T-helper 1 cell (primary cell): ENCODE measurements at regions not wholly inside any gene's neighbourhood (a gene's known extent, or its start where the extent isn't known, plus 50 kb on each side); places are given as distances from the start of the nearest gene placed in this dataset.
"Not testable (repeated sequence)": the region's sequence is repeated elsewhere in the genome, so short reads cannot be mapped to it uniquely, and the experiment has no call there.

ENCODE experiments used
- DNase-seq, 5 donors: peaks; one replicate each; pipeline ENCODE4 v3.0.0-alpha.2; 2012 to 2020

DNA sequence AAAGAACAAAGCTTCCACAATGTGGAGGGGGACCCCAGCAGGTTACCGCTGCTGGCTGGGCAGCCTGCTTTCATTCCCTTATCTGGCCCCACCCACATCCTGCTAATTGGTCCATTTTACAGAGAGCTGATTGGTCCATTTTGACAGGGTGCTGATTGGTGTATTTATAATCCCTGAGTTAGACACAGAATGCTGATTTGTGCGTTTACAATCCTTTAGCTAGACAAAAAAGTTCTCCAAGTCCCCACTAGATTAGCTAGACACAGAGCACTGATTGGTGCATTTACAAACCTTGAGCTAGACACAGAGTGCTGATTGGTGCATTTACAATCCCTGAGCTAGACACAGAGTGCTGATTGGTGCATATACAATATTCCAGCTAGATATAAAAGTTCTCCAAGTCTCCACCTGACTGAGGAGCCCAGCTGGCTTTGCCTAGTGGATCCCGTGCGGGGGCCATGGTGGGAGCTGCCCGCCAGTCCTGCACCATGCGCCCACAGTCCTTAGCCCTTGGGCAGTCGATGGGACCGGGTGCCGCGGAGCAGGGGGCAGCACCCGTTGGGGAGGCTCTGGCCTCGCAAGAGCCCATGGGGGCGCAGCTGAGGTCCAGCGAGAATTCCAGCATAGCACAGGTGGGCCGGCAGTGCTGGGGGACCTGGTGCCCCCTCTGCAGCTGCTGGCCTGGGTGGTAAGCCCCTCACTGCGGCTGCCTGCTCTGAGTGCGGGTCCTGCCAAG, 88.8 kb upstream of the MYLIP start:
- not testable (repeated sequence) for DNase-seq

- no peak for DNase-seq
These were observed 89.9 kb upstream of the MYLIP start for GRCh38 chr6:16038938-16039337.

GRCh38 chr6:16035488-16036080, 93.3 kb upstream of the MYLIP start:
- no peak for DNase-seq

DNA sequence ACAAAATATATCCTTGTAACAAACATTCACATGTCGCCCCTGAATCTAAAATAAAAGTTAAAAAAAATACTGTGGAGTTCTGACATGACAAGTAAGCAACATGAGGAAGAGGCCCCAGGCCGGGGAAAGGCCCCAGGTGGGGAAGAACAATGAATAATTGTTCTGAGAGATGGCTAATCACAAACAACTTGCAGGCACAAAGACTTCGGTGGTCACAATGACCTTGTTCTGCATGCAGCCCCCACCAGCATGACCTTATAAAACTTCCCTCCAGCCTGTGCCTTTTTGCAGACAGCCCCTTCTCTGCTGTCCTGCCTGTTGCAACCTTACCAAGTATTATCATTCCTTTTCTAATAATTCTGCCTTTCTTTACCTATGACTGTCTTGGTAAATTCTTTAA, 95.7 kb upstream of the MYLIP start:
- no peak for DNase-seq

DNA sequence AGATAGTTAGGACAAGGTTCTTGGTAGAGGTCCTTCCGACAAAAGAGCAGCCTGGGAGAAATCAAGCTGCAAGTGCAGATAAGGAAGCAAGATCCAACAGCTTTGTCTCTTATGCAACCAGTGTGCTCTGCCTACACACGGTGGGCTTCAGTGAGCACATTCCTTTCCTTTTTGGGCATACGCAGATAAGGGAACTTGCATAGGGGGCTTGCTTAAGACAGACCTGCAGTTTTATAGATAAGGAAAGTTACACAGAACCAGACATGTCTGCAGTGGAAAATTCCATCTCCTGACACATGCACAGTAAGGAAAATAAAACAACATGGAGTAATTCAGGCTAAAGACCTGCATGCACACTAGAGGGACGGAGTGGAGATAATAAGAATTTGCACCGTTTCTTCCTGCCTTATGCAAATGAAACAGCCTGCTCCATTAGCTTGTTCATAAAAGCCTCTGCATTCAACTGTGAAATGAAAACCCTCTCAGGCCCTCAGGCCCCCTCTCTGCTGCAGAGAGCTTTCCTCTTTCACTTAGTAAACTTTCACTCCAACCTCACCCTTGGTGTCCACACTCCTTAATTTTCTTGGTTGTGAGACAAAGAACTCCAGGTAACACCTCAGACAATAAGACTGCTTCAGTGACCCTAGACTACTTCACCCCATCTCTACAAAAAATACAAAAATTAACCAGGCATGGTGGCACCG, 97.5 kb upstream of the MYLIP start:
- no peak for DNase-seq

DNA sequence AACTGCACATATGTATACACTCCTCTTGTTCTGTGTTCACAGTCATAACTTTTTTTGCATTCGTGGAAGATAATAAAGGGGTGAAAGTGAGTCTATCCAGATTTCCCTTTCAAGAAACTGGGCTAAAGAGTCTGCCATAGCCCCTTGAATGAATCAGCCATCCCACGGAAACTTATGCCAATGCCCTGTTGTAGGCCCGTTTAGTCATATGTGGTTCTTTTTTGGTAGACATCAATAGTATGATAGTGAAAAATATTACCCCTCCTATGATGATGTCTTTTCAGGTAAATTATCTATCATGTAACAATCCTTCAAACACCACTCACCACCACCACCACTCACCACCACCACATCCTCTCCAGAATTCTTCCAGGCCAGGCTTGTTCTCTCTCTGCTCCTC, 99.9 kb upstream of the MYLIP start:
- DNase-seq, result no peak

DNA sequence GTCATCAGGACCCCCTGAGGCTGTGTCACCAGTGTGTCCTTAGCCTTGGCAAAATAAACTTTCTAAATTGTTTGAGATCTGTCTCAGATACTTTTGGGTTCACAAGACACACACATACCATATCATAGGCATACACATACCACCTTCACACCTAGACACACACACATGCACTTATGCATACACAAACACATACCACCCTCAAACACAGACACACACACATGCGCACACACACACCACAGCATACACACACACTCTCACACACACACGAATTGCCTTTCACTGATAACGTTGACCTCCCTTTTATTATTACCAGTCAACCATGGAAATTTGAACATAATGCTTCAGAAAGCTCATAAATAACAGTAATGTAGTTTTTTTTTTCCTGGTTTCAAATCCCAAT, 108.6 kb upstream of the MYLIP start:
- no peak for DNase-seq

- DNase-seq, result no peak
These were observed 109.4 kb upstream of the MYLIP start for GRCh38 chr6:16019462-16019861.

DNA sequence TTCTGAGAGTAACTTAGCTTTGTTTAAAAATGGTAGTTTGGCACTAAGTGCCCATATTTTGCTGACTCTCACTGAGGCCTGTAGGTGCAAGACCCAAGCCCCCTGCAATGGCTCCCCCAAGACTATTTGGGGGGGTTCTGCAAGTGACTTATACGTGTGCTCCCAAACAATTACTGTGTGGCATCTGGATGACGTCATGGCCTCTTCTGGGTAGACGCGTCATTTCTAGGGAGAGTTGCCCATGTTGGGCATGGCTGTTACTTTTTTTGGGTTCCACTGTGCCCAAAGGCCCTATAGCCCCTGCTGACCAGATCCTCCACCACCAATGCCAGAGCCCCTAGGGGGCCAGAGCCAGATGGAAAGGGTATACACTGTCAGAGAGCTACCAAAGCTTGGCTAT, 110.3 kb upstream of the MYLIP start:
- DNase-seq, result no peak

DNA sequence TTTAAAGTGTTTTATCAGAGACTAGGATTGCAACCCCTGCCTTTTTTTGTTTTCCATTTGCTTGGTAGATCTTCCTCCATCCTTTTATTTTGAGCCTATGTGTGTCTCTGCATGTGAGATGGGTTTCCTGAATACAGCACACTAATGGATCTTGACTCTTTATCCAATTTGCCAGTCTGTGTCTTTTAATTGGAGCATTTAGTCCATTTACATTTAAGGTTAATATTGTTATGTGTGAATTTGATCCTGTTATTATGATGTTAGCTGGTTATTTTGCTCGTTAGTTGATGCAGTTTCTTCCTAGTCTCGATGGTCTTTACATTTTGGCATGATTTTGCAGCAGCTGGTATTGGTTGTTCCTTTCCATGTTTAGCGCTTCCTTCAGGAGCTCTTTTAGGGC, 114.6 kb upstream of the MYLIP start:
- DNase-seq, result not testable (repeated sequence)

GRCh38 chr6:16007146-16007545, 121.7 kb upstream of the MYLIP start:
- no peak for DNase-seq

GRCh38 chr6:16006681-16007080, 122.2 kb upstream of the MYLIP start:
- no peak for DNase-seq

DNA sequence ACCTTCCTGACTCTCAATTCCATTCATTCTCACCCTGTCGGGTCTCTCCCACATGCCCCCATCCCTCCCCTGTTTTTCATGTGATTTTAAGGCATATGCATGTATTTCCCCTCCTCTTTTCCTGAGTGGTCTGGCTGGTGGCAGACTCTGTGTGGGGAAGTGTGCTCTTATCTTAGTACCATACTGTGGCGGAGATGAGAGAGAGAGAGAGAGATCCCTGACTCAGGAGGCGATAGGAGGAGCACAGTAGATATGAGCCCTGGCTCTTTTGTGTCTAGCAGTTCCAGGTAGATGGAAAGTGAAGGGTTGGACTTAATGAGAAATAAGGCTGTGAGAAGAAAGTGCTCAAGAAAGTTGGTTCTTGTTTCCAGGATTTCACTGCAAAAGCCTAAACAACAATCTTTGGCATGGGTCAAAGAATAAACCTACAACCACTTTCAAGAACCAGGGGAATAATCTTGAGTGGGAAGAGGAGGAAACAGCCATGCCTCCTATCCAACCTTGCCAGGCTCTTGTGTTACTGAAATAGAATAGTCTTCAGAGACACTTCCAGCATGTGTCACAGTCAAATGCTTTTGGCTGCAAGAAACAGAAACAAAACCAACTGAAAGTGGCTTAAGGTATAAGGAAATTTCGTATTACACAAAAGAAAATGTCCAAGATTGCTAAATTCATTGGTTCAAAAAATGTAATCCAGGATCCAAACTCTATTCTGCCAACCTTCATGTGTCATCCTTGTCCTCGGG, 123.8 kb upstream of the MYLIP start:
- no peak for DNase-seq

GRCh38 chr6:16003197-16003491, 125.7 kb upstream of the MYLIP start:
- DNase-seq, result no peak

DNA sequence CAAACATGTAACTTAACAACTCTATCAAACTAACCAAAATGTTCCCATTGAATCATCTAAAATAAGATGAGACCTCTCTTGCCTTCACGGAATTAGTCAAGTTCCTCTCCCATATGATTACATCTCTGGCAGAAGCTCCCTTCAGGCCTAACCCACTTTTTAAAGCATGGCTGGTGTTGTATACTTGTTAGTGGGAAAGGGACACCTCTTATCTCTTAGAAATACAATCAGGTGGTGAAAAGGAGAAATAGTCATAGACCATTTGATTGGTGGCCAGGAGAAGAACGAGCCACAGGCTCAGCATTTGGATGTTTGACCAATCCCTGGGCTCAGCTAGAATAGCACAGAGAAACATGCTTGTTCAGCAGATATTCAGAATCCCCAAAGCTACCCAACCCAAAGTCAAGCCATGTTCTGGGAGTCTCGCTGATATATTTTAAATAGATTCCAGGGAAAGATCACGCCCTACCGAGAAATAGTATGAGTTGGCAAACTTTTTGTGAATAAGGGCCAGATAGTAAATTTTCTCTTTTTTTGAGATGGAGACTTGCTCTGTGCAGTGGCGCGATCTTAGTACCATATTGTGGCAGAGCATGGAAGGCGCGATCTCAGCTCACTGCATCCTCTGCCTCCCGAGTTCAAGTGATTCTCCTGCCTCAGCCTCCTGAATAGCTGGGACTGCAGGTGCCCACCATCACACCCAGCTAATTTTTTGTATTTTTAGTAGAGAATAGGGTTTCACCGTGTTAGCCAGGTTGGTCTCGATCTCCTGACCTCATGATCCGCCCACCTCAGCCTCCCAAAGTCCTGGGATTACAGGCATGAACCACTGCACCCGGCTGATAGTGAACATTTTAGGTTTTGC, 126.3 kb upstream of the MYLIP start:
- DNase-seq, result no peak

GRCh38 chr6:16001158-16001557, 127.7 kb upstream of the MYLIP start:
- no peak for DNase-seq

DNA sequence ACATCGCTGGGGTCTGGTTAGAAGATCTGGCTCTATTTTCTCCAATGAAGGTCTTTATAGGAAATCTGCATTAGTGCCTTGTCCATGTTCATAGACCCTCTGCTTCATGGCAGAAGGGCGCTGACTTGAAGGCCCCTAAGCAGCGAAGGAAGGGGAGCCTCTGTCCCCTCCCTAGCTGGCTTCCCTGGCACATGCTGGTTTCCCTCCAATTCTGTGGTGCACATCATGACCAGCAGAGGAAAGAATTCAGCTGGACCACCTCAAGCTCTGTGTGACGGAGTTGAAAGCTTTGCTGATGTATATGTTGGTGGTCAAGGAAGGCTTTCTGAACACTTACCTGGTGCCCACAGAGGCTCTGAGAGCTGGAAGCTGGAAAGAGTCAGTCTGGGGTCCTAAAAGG, 129.7 kb upstream of the MYLIP start:
- DNase-seq, result no peak

DNA sequence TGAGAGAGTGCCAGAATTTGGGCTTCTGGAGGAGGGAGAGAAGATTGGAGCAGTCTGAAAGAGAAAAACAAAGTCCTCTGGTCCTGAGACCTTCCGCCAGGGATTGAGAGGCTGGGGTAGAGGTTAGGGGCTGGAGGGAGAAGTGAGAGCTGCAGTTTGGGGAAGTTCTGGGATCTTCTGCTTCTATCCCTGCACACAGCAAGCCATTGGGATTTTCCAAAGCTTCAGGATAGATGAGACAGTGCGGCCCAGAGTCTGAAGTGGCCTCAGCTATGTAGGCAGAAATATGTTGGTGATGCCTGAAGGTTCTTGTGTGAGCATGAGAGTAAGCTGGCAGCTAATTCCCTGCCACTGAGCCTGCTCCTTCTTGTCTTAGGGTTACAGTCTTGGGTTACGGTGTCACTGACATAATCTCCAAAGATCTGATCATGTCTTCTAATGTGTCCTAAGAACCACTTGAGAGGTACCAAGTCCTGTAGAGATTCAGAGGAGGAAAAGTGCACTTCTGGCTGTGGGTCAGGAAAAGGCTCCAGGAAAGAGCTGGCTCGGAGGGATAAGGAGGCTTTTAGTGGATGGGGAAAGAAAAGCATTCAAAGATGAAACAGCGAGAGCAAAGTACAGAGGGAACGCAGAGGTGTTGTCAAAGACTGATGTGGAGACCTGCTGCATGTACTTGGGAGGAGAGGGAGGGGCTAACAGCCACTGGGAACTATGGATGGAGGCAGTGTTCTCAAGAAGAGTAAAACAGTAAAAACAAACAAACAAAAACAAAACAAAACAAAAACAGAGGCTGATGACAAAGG, 131.1 kb upstream of the MYLIP start:
- no peak for DNase-seq

GRCh38 chr6:15996030-15996429, 132.9 kb upstream of the MYLIP start:
- DNase-seq, result no peak

DNA sequence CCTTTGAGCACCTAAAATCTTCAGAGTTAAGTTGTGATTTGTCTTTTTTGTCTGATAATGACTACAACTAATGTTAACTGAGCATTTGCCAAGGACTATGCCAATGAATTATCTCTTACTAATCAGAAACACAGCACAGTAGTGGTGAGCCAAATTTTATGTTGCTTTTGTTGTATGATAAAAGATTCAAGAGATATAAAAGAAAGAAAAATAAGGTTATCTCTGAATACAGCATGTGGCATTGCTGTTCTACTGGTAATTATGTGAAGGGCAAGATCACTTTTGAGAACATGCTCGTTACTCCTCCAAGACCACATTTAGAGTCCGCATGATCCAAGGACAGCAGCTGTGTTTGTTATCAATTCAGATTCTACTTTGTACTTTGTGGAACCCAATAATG, 133.4 kb upstream of the MYLIP start:
- no peak for DNase-seq

DNA sequence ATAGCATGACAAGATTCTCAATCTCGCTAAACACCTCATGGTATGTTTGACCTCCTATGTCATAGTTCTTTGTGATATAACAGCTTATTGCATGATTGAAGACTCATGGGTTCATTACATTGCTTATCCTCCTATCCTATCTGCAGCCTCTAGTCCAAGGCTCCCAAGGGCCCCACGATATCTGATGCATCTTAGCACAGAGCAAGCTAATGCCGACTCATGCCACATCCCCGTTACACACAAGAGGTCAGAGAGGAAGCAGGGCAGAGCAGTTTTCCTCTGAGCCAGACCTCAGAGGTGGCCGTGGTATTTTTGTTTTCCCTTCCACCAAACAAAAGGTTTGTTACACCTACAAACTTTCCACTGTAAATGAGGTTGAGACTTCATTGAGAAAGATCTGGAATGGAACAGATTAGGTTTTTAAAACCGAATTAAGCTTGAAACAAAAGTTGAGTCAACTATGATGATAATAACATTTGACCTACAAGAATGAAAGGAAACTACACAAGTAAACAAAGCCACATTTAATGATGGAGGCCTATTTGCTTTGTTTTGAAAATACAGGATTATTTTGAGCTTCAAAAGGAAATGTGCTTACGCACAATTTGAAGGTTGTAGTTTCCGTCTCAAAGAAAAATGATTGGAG, 133.9 kb upstream of the MYLIP start:
- DNase-seq, result no peak
